Stimulated activated memory B cell treated with anti-CD40 and anti-IgM and Interleukin-4, amounts not matched to agents 10 μg/mL and 1 μg/mL and 100 μg/mL, for 72 hours (primary cell): ENCODE measurements at regions not wholly inside any gene's neighbourhood (a gene's known extent, or its start where the extent isn't known, plus 50 kb on each side); places are given as distances from the start of the nearest gene placed in this dataset.
"Not testable (repeated sequence)": the region's sequence is repeated elsewhere in the genome, so short reads cannot be mapped to it uniquely, and the experiment has no call there.

Source experiments
- ATAC-seq: fragments of 150-1000 bp; cut with Tn5 transposase; 2 replicates; pipeline ENCODE4 v1.10.0; 2021
- H3K27ac Mint-ChIP-seq: one replicate; pipeline ENCODE4 v1.8.0; 2022; ENCODE audit warnings: mild to moderate bottlenecking, mixed read lengths
- H3K27me3 Mint-ChIP-seq: one replicate; pipeline ENCODE4 v1.8.0; 2022; ENCODE audit warnings: mixed read lengths
- H3K36me3 Mint-ChIP-seq: one replicate; pipeline ENCODE4 v1.8.0; 2022; ENCODE audit warnings: mixed read lengths
- H3K4me1 Mint-ChIP-seq: one replicate; pipeline ENCODE4 v1.8.0; 2022; ENCODE audit warnings: mixed read lengths
- H3K4me3 Mint-ChIP-seq: one replicate; pipeline ENCODE4 v1.8.0; 2022; ENCODE audit warnings: mild to moderate bottlenecking, moderate library complexity, mixed read lengths
- H3K9me3 Mint-ChIP-seq: one replicate; pipeline ENCODE4 v1.8.0; 2022; ENCODE audit warnings: mixed read lengths

DNA sequence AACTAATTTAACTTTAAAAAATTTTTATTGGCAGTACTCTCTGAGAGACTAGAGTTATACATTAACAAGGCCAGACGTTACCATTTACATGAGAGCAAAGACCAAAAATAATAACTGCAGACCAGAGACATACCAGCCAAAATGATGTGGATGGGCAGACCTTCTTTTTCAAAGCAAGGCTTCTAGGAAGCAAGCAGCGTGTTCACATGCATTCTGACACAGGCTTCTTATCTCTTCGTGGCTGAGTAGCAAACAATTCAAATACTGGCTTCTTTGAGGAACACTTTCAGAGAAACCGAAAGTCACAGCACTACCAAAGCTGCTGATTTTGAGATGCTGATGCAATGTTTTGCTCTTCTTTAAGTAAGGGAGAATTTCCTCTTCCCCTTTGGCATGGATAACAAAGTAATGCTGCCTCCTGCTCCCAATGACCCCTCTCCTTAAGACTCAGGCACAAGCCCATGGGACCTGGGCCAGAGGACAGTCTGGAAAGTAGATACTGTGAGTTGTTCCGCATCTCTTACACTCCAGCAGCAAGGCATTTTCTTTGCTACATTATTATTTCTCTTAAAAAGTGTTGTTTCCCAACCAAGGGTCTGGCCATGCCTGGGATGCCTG lies 181.9 kb downstream of the MREG start:
- Mint-ChIP-seq H3K36me3 (no peaks in the 10 kb centered on the region), H3K4me1 (peaks cover 7% of the 10 kb centered on the region), H3K4me3 (no peak overlapping the region), H3K27me3 (peaks cover 8% of the 10 kb centered on the region), H3K27ac (no peak overlapping the region), H3K9me3 (no peaks in the 10 kb centered on the region)
- no peak for ATAC-seq

DNA sequence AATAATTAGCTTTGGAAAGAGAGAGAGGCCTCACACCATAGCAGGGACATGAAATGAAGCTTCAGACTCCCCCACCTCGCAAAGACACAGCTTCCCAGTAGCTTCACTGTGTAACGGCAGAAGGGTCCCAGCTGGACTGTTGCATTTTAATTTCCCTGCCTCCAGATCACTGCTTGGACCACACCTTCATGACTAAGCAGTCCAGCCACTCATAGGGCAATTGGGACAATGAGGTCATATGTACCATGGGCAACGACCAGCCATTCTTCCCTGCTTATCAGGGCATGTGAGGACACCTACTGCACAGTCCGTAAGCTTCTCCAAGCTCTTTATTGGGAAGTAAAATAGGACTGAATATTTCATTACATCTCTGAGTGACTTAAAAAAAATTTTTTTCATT lies 183.0 kb downstream of the MREG start:
- Mint-ChIP-seq H3K4me3 (no peak overlapping the region), H3K27me3 (no peaks in the 10 kb centered on the region), H3K9me3 (no peaks in the 10 kb centered on the region), H3K4me1 (peaks cover 7% of the 10 kb centered on the region), H3K27ac (no peak overlapping the region), H3K36me3 (no peaks in the 10 kb centered on the region)
- ATAC-seq = no peak

- Mint-ChIP-seq H3K4me3 (no peak overlapping the region), H3K27ac (no peak overlapping the region), H3K36me3 (no peaks in the 10 kb centered on the region)
Measured at GRCh38 chr2:215829261-215829660, 184.1 kb downstream of the MREG start.

GRCh38 chr2:215828528-215829184 lies 184.7 kb downstream of the MREG start:
- ATAC-seq = peak; percentile 77
- Mint-ChIP-seq H3K36me3 (no peaks in the 10 kb centered on the region), H3K4me1 (peaks cover 7% of the 10 kb centered on the region), H3K4me3 (no peak overlapping the region), H3K27me3 (no peaks in the 10 kb centered on the region), H3K27ac (no peak overlapping the region), H3K9me3 (peaks cover 1% of the 10 kb centered on the region)

More at GRCh38 chr2:215829261-215829660, 184.1 kb downstream of the MREG start:
- no peak for ATAC-seq
- H3K4me1 Mint-ChIP-seq = peaks cover 7% of the 10 kb centered on the region
- no peaks in the 10 kb centered on the region for H3K9me3 Mint-ChIP-seq
- no peaks in the 10 kb centered on the region for H3K27me3 Mint-ChIP-seq

GRCh38 chr2:215826838-215827441 lies 186.4 kb downstream of the MREG start:
- ATAC-seq = no peak
- H3K4me3 Mint-ChIP-seq = no peak overlapping the region
- peaks cover 4% of the 10 kb centered on the region for H3K9me3 Mint-ChIP-seq
- H3K27ac Mint-ChIP-seq = no peak overlapping the region
- H3K4me1 Mint-ChIP-seq = peaks cover 7% of the 10 kb centered on the region
- H3K27me3 Mint-ChIP-seq = peaks cover 13% of the 10 kb centered on the region
- H3K36me3 Mint-ChIP-seq = no peaks in the 10 kb centered on the region

DNA sequence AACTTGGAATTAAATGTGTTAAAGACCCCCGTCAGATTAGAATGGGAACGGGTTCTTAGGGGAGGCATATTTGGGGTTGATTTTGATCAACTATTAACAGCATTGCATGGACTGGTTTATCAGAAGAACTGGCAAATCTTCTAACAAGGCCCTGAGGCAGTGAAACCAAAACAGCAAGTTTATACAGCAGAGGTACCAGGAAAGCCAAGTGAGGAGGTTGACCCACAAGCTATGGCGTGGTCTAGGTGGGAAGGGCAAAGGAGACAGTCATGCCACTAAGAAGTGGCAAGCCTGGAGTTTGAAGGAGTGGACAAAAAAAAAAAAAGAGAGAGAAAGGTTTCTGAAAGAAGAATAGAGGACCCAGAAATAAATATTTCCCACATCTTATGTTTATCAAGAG lies 187.0 kb downstream of the MREG start:
- H3K4me1 Mint-ChIP-seq = peaks cover 7% of the 10 kb centered on the region
- no peaks in the 10 kb centered on the region for H3K36me3 Mint-ChIP-seq
- no peak overlapping the region for H3K4me3 Mint-ChIP-seq
- peaks cover 4% of the 10 kb centered on the region for H3K9me3 Mint-ChIP-seq
- H3K27me3 Mint-ChIP-seq = peaks cover 19% of the 10 kb centered on the region
- no peak for ATAC-seq
- no peak overlapping the region for H3K27ac Mint-ChIP-seq

DNA sequence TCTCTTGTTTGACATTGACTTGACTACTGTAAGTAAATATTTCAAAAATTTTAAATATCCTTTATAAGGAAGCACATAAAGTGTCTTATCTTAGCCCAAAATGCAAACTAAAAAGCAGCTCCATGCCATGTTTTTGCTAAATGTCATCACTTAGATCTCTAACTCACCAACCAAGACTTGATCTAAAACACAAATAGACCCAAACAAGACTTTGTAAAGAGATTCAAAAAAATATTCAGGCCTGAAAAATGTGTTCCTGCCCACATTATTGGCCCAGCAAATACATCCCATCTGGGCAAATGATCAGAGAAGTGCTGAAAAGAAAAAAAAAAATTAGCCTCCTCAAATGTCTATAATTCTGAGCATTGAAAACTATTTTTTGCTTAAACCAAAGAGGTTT lies 187.6 kb downstream of the MREG start:
- peaks cover 4% of the 10 kb centered on the region for H3K9me3 Mint-ChIP-seq

DNA sequence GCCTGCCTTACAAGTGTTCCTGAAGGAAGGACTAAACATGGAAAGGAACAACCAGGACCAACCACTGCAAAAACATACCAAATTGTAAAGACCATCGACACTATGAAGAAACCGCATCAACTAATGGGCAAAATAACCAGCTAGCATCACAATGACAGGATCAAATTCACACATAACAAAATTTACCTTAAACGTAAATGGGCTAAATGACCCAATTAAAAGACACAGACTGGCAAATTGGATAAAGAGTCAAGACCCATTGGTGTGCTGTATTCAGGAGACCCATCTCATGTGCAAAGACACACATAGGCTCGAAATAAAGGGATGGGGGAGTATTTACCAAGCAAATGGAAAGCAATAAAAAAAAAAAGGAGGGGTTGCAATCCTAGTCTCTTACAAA lies 192.1 kb downstream of the MREG start:
- peaks cover 54% of the 10 kb centered on the region for H3K27me3 Mint-ChIP-seq
- H3K4me3 Mint-ChIP-seq, ATAC-seq, H3K27ac Mint-ChIP-seq, H3K36me3 Mint-ChIP-seq, H3K9me3 Mint-ChIP-seq, H3K4me1 Mint-ChIP-seq: not testable (repeated sequence)

More for the DNA sequence above, 187.6 kb downstream of the MREG start:
- H3K36me3 Mint-ChIP-seq = no peaks in the 10 kb centered on the region
- peaks cover 7% of the 10 kb centered on the region for H3K4me1 Mint-ChIP-seq
- H3K4me3 Mint-ChIP-seq = no peak overlapping the region
- peaks cover 25% of the 10 kb centered on the region for H3K27me3 Mint-ChIP-seq
- no peak overlapping the region for H3K27ac Mint-ChIP-seq
- ATAC-seq = no peak

DNA sequence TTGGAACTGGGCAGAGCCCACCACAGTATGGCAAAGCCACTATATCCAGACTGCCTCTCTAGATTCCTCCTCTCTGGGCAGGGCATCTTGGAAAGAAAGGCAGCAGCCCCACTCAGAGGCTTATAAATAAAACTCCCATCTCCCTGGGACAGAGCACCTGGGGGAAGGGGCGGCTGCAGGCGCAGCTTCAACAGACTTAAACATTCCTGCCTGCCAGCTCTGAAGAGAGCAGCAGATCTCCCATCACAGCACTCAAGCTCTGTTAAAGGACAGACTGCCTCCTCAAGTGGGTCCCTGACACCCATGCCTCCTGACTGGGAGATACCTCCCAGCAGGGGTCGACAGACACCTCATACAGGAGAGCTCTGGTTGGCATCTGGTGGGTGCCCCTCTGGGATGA lies 193.6 kb downstream of the MREG start:
- H3K9me3 Mint-ChIP-seq, H3K27ac Mint-ChIP-seq: not testable (repeated sequence)

GRCh38 chr2:215817046-215817445 lies 196.3 kb downstream of the MREG start:
- Mint-ChIP-seq H3K27me3 (peaks cover 46% of the 10 kb centered on the region), H3K9me3 (peaks cover 5% of the 10 kb centered on the region), H3K27ac (no peak overlapping the region), H3K4me3 (no peak overlapping the region), H3K4me1 (peaks cover 12% of the 10 kb centered on the region), H3K36me3 (peaks cover 6% of the 10 kb centered on the region)
- no peak for ATAC-seq

More for the DNA sequence above, 193.6 kb downstream of the MREG start:
- H3K4me3 Mint-ChIP-seq, ATAC-seq, H3K4me1 Mint-ChIP-seq, H3K36me3 Mint-ChIP-seq: not testable (repeated sequence)
- H3K27me3 Mint-ChIP-seq = peaks cover 58% of the 10 kb centered on the region

DNA sequence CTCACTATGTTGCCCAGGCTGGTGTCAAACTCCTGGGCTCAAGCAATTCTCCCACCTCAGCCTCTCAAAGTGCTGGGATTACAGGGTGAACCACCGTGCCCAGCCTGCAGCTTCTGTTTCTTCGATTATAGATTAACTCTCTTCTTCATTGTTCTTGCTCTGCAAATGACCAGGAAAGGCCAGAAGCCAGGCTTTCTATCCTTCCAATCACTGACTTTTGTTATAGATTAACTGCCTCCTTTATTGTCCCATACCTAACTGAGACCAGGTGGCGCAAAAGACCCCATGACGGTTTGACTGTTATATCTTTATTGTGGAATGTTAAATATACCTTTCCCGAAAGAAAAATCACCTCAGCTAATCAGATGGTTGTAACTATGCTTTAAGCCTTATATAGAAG lies 196.9 kb downstream of the MREG start:
- Mint-ChIP-seq H3K27ac (no peak overlapping the region), H3K27me3 (peaks cover 39% of the 10 kb centered on the region), H3K4me1 (peaks cover 19% of the 10 kb centered on the region), H3K36me3 (peaks cover 6% of the 10 kb centered on the region), H3K4me3 (no peak overlapping the region), H3K9me3 (peaks cover 5% of the 10 kb centered on the region)
- no peak for ATAC-seq

DNA sequence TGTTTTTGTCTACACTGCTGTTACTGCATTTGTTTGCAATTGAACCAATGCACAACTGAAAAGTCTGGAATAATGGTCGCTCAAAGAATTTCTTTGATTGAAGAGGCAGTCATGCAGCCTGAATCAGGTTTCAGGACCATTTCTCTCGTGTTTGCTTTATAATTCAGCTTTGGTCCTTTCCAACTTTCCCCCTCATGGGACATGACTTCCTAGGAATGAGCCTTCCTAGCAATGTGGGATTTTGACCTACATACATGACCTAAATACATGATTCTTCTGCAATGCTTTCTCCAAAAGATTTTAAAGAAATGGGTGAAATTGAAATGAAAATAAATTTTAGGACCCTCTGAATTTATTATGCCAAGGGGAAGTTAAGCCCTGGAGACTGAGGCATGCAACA lies 197.4 kb downstream of the MREG start:
- H3K9me3 Mint-ChIP-seq = peaks cover 5% of the 10 kb centered on the region
- peaks cover 6% of the 10 kb centered on the region for H3K36me3 Mint-ChIP-seq
- peaks cover 35% of the 10 kb centered on the region for H3K27me3 Mint-ChIP-seq
- ATAC-seq = no peak
- no peak overlapping the region for H3K4me3 Mint-ChIP-seq
- peaks cover 23% of the 10 kb centered on the region for H3K4me1 Mint-ChIP-seq
- H3K27ac Mint-ChIP-seq = no peak overlapping the region

DNA sequence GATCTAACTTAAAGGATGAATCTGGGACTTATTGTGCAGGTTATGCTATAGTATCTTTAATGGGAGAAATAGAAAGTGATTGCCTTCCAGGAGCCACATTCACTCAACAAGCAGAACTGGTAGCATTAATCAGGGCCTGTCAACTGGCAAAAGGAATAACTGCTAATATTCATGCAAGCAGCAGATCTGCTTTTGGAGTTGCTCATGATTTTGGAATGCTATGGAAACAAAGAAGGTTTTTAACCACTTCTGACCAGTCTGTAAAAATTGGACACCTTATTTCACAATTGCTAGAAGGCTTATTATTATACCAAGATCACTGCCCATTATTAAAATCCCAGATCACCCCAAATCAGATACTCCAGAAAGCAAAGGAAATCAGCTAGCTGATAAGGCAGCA lies 200.4 kb downstream of the MREG start:
- H3K27me3 Mint-ChIP-seq = peaks cover 12% of the 10 kb centered on the region
- no peak for ATAC-seq
- peaks cover 32% of the 10 kb centered on the region for H3K4me1 Mint-ChIP-seq
- no peaks in the 10 kb centered on the region for H3K9me3 Mint-ChIP-seq
- H3K27ac Mint-ChIP-seq = no peak overlapping the region
- no peak overlapping the region for H3K4me3 Mint-ChIP-seq
- no peaks in the 10 kb centered on the region for H3K36me3 Mint-ChIP-seq

DNA sequence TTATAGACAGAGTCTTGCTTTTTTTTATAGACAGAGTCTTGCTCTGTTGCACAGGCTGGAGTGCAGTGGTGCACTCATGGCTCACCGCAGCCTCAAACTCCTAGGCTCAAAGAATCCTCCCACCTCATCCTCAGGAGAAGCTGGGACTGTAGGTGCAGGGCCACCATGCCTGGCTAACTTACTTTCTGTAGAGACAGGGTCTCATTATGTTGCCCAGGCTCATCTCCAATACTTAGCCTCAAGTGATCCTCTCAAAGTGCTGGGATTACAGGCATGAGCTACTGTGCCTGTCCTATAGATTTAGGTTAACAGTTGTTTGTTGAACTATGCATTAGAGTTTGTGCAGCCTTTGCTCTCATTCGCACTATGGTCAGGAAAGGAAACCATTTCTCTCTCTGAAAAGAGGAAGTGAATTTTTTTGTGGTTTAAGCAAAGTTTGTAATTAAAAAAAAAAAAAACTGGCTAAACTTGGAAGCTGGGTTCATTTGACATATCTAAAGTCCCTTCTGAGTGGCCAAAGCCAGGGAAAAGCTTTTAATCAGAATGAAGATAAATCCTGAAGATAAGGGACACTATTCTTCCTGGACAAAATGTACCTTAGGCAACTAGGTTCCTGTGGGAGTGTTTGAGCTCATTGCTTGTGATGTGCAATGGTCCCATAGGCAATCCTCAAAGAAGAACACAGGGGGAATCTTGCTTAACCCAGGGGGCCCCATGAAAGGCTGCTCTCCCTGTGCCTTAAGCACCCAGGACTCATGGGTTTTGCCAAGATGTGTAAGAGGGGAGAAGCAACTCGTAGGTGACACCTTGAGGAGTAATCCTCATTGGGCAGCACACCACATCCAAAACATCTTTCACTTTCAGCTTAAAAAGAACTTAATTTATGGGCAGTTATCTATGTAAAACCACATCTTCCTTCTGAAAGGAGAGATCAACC lies 201.7 kb downstream of the MREG start:
- Mint-ChIP-seq H3K27me3 (peaks cover 7% of the 10 kb centered on the region), H3K27ac (peak overlapping the region; percentile 56), H3K4me1 (peaks cover 32% of the 10 kb centered on the region), H3K4me3 (peak overlapping the region; percentile 50), H3K9me3 (no peaks in the 10 kb centered on the region), H3K36me3 (no peaks in the 10 kb centered on the region)
- peak; percentile 95 for ATAC-seq

- H3K4me1 Mint-ChIP-seq = peaks cover 32% of the 10 kb centered on the region
- peaks cover under 1% of the 10 kb centered on the region for H3K27me3 Mint-ChIP-seq
- peak overlapping the region; percentile 50 for H3K4me3 Mint-ChIP-seq
- peak; percentile 50 for ATAC-seq
- no peaks in the 10 kb centered on the region for H3K9me3 Mint-ChIP-seq
- peak overlapping the region; percentile 56 for H3K27ac Mint-ChIP-seq
- no peaks in the 10 kb centered on the region for H3K36me3 Mint-ChIP-seq
Measured at GRCh38 chr2:215811003-215811402, 202.3 kb downstream of the MREG start.
